ENCODE measurements at regions not wholly inside any gene's neighbourhood (a gene's known extent, or its start where the extent isn't known, plus 50 kb on each side); places are given as distances from the start of the nearest gene placed in this dataset.
A peak's percentile ranks its signal among the peaks of the same experiment; 100 is the strongest.

DNA sequence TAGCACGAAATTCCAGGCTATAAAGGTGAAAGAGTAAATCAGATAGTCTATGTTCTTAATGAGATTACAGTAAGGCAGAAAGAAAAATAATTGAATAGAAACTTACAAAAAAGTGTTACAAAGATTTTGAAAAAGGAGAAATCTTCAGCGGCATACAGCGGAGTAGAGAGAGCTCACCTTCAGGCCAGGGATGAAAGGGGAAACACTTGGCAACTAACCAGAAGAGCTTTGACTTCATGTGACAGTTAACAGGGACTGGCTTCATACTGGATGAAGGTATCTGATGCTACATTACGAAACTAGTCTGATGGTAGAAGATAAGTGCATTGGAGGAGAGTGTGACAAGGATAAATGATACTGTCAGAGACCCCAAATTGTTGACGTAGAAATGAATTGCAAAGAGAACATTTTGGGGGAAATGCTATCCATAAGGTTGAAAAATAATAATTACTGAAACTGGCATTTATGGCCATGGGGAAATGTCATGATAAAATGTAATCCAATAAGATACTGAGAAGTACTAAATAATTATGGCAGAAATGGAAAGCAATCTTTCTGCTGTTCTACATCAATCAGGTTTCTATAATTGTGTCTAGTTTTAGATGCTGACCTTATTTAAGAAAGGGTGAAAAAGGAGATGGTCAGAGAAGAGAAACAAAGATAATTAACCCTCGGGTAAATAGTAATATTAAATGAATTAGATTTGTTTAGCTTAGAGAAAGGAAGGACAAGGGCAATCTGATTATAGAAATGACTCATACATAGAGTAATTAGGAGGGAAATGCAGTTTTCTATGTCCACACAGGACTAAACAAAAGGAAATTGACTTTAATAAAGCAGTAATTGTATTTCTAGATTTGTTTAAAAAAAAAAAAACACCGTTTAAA is 808.7 kb downstream of the NCAM2 start:
- no peaks in the 10 kb centered on the region for H3K27me3 Mint-ChIP-seq (ENCODE audit: insufficient read depth, unreplicated experiment)
- peaks cover 33% of the 10 kb centered on the region for H3K9me3 Mint-ChIP-seq (ENCODE audit: unreplicated experiment)
- TF ChIP-seq, protein P1, sequence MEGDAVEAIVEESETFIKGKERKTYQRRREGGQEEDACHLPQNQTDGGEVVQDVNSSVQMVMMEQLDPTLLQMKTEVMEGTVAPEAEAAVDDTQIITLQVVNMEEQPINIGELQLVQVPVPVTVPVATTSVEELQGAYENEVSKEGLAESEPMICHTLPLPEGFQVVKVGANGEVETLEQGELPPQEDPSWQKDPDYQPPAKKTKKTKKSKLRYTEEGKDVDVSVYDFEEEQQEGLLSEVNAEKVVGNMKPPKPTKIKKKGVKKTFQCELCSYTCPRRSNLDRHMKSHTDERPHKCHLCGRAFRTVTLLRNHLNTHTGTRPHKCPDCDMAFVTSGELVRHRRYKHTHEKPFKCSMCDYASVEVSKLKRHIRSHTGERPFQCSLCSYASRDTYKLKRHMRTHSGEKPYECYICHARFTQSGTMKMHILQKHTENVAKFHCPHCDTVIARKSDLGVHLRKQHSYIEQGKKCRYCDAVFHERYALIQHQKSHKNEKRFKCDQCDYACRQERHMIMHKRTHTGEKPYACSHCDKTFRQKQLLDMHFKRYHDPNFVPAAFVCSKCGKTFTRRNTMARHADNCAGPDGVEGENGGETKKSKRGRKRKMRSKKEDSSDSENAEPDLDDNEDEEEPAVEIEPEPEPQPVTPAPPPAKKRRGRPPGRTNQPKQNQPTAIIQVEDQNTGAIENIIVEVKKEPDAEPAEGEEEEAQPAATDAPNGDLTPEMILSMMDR (IDR thresholded peaks at IDR 0.05; ENCODE audit: unreplicated experiment) = no peak
- POLR2A ChIA-PET = interaction anchor here (1.0 kb wide), 1 partner anchor 12 kb away, joined by 3 read pairs; no protein-coding TSS in a partner anchor
- H3K27ac Mint-ChIP-seq (ENCODE audit: low read depth, unreplicated experiment) = no peak overlapping the region
- CTCF ChIA-PET = interaction anchor here (0.6 to 0.7 kb wide), 2 partner anchors 99 to 961 kb away, joined by 3 to 4 read pairs; no protein-coding TSS in a partner anchor
- peaks cover under 1% of the 10 kb centered on the region for H3K4me1 Mint-ChIP-seq (ENCODE audit: insufficient read depth, unreplicated experiment)
- H3K36me3 Mint-ChIP-seq (ENCODE audit: insufficient read depth, unreplicated experiment) = no peaks in the 10 kb centered on the region
- no peak overlapping the region for H3K4me3 Mint-ChIP-seq (ENCODE audit: unreplicated experiment)
- intact Hi-C loops (cut with micrococcal nuclease) = no loop called here
- no TSS peak for BruUV-seq (replicated peaks)
- DNase-seq (ENCODE audit: unreplicated experiment) = no peak

DNA sequence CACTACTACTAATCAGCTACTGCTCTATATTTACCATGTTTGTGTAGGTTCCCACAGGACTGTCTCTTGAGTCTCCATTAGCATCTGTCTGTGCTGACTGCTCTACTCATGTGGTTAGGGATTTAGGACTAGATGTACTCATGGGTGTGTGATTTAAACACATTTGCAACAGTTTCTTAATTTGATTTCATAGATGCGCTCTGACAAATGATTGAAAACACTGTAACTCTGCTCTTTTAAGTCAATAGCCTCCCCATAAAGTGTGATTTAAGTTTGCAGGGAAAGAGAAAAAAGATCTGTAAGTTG is 809.3 kb downstream of the NCAM2 start:
- peaks cover 33% of the 10 kb centered on the region for H3K9me3 Mint-ChIP-seq (ENCODE audit: unreplicated experiment)
- intact Hi-C loops (cut with micrococcal nuclease) = no loop called here
- H3K36me3 Mint-ChIP-seq (ENCODE audit: insufficient read depth, unreplicated experiment) = no peaks in the 10 kb centered on the region
- H3K4me1 Mint-ChIP-seq (ENCODE audit: insufficient read depth, unreplicated experiment) = peaks cover 7% of the 10 kb centered on the region
- no peak overlapping the region for H3K27ac Mint-ChIP-seq (ENCODE audit: low read depth, unreplicated experiment)
- BruUV-seq (replicated peaks) = no TSS peak
- TF ChIP-seq, protein P1 (IDR thresholded peaks at IDR 0.05; ENCODE audit: unreplicated experiment) = no peak
- H3K27me3 Mint-ChIP-seq (ENCODE audit: insufficient read depth, unreplicated experiment) = no peaks in the 10 kb centered on the region
- H3K4me3 Mint-ChIP-seq (ENCODE audit: unreplicated experiment) = no peak overlapping the region
- DNase-seq (ENCODE audit: unreplicated experiment) = no peak
- ChIA-PET POLR2A (interaction anchor here (1.0 kb wide), 1 partner anchor 11 kb away, joined by 3 read pairs; no protein-coding TSS in a partner anchor), CTCF (interaction anchor here (0.7 kb wide), 1 partner anchor 99 kb away, joined by 3 read pairs; no protein-coding TSS in a partner anchor)

DNA sequence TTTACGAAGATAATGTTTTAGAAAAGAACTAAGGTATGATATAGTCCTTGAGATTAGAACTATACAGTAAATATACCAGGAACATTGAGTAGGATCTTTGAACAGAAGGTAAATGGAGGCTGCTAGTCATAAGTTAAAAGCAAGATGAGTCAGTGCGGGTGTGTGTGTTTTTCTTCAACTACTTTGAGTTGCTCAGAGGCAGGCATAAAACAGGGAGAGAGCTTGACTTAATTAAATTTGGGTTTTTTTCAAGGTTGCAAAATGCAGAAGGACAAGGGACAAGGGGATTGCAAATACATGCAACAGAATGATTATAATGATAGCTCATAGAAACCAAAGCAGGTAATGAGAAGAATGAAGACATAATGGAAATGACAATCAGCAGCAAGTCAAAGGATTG is 815.1 kb downstream of the NCAM2 start:
- peak overlapping the region; percentile 18 for H3K27ac Mint-ChIP-seq (ENCODE audit: low read depth, unreplicated experiment)
- intact Hi-C loops (cut with micrococcal nuclease) = no loop called here
- H3K9me3 Mint-ChIP-seq (ENCODE audit: unreplicated experiment) = no peaks in the 10 kb centered on the region
- POLR2A ChIA-PET = no interaction called here
- no peaks in the 10 kb centered on the region for H3K36me3 Mint-ChIP-seq (ENCODE audit: insufficient read depth, unreplicated experiment)
- no peak for DNase-seq (ENCODE audit: unreplicated experiment)
- no peak overlapping the region for H3K4me3 Mint-ChIP-seq (ENCODE audit: unreplicated experiment)
- peaks cover 20% of the 10 kb centered on the region for H3K4me1 Mint-ChIP-seq (ENCODE audit: insufficient read depth, unreplicated experiment)
- H3K27me3 Mint-ChIP-seq (ENCODE audit: insufficient read depth, unreplicated experiment) = no peaks in the 10 kb centered on the region
- no TSS peak for BruUV-seq (replicated peaks)
- CTCF ChIA-PET = no interaction called here
- TF ChIP-seq, protein P1 (IDR thresholded peaks at IDR 0.05; ENCODE audit: unreplicated experiment) = no peak

DNA sequence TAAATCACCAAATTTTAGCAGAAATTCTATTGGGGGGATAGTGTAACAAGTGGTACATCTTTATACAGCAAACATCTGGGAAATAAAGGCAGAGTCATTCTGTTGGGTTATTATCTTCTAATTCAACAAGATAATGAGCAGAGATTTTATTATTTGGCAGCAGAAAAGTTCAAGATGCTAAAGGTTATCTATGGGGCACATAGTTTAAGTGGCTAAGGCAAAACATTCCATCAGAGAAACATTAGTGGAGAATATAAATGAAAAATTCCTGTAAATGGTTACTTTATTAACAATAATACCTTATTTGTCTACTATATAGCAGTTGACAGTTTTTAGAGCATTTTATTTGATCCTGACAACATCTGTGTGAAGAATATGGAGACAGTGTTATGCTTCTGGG is 815.7 kb downstream of the NCAM2 start:
- Mint-ChIP-seq H3K4me1 (ENCODE audit: insufficient read depth, unreplicated experiment) (peaks cover 20% of the 10 kb centered on the region), H3K36me3 (ENCODE audit: insufficient read depth, unreplicated experiment) (no peaks in the 10 kb centered on the region), H3K27ac (ENCODE audit: low read depth, unreplicated experiment) (peak overlapping the region; percentile 18), H3K4me3 (ENCODE audit: unreplicated experiment) (no peak overlapping the region), H3K9me3 (ENCODE audit: unreplicated experiment) (no peaks in the 10 kb centered on the region), H3K27me3 (ENCODE audit: insufficient read depth, unreplicated experiment) (no peaks in the 10 kb centered on the region)
- BruUV-seq (replicated peaks) = no TSS peak
- intact Hi-C loops (cut with micrococcal nuclease) = no loop called here
- DNase-seq (ENCODE audit: unreplicated experiment) = no peak
- ChIA-PET POLR2A (no interaction called here), CTCF (no interaction called here)
- TF ChIP-seq, protein P1 (IDR thresholded peaks at IDR 0.05; ENCODE audit: unreplicated experiment) = no peak
